ENCODE measurements at regions not wholly inside any gene's neighbourhood (a gene's known extent, or its start where the extent isn't known, plus 50 kb on each side); places are given as distances from the start of the nearest gene placed in this dataset.

DNA sequence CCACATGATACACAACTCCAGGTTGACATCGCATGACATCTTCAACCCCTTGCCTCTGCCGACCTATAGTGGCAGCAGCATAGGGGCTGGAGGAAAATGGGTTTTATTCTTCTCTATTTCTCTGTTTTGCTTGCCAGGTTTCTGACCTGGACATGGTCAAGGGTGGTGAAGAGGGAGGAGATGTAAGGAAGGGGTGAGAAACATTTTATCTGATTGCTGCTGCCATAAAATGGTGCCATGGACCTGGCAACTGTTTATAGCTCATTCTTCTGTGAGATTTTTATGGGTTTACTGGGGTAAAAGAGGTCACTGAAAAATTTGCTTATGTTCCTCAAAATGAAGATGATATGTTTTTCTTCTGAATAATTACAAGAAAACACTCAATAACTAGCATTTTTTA is 266.7 kb upstream of the FOXQ1 start:
- TF ChIP-seq, protein P1, sequence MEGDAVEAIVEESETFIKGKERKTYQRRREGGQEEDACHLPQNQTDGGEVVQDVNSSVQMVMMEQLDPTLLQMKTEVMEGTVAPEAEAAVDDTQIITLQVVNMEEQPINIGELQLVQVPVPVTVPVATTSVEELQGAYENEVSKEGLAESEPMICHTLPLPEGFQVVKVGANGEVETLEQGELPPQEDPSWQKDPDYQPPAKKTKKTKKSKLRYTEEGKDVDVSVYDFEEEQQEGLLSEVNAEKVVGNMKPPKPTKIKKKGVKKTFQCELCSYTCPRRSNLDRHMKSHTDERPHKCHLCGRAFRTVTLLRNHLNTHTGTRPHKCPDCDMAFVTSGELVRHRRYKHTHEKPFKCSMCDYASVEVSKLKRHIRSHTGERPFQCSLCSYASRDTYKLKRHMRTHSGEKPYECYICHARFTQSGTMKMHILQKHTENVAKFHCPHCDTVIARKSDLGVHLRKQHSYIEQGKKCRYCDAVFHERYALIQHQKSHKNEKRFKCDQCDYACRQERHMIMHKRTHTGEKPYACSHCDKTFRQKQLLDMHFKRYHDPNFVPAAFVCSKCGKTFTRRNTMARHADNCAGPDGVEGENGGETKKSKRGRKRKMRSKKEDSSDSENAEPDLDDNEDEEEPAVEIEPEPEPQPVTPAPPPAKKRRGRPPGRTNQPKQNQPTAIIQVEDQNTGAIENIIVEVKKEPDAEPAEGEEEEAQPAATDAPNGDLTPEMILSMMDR (IDR thresholded peaks at IDR 0.05) = no peak
- TF ChIP-seq TEAD4 (IDR thresholded peaks at IDR 0.05; ENCODE audit: borderline replicate concordance, insufficient read depth) (no peak), GATA2 (CRISPR knock-in tag; IDR thresholded peaks at IDR 0.05) (no peak), FOXJ3 (CRISPR knock-in tag; IDR thresholded peaks at IDR 0.05) (no peak), SIN3A (IDR thresholded peaks at IDR 0.05; ENCODE audit: borderline replicate concordance, low read depth, low read length) (no peak), RAD21 (IDR thresholded peaks at IDR 0.05; ENCODE audit: low read length) (no peak)

Data from SK-N-SH (cell line).